ENCODE measurements at regions not wholly inside any gene's neighbourhood (a gene's known extent, or its start where the extent isn't known, plus 50 kb on each side); places are given as distances from the start of the nearest gene placed in this dataset.
"Not testable (repeated sequence)": the region's sequence is repeated elsewhere in the genome, so short reads cannot be mapped to it uniquely, and the experiment has no call there.

- no peak for DNase-seq (ENCODE audit: low read depth)
- no peak overlapping the region for H3K4me3 ChIP-seq (ENCODE audit: low read depth, low read length)
- TF ChIP-seq CTCF (IDR thresholded peaks at IDR 0.05; ENCODE audit: insufficient read depth, low read length) = no peak
Measured at GRCh38 chr4:54447304-54447703, 210.5 kb upstream of the KIT start.

GRCh38 chr4:54449999-54450398, 207.8 kb upstream of the KIT start:
- no peak for DNase-seq (ENCODE audit: low read depth)
- no peak for TF ChIP-seq CTCF (IDR thresholded peaks at IDR 0.05; ENCODE audit: insufficient read depth, low read length)
- no peak overlapping the region for H3K4me3 ChIP-seq (ENCODE audit: low read depth, low read length)

- not testable (repeated sequence) for H3K4me3 ChIP-seq (ENCODE audit: low read depth, low read length); DNase-seq (ENCODE audit: low read depth)
Measured at GRCh38 chr4:54466960-54467359, 190.8 kb upstream of the KIT start.

- no peak overlapping the region for H3K4me3 ChIP-seq (ENCODE audit: low read depth, low read length)
- DNase-seq (ENCODE audit: low read depth) = no peak
- TF ChIP-seq CTCF (IDR thresholded peaks at IDR 0.05; ENCODE audit: insufficient read depth, low read length) = no peak
Measured at GRCh38 chr4:54473077-54473545, 184.6 kb upstream of the KIT start.

- no peak for TF ChIP-seq CTCF (IDR thresholded peaks at IDR 0.05; ENCODE audit: insufficient read depth, low read length)
- no peak for DNase-seq (ENCODE audit: low read depth)
- no peak overlapping the region for H3K4me3 ChIP-seq (ENCODE audit: low read depth, low read length)
Measured at GRCh38 chr4:54473798-54474197, 184.0 kb upstream of the KIT start.

GRCh38 chr4:54475546-54475945, 182.2 kb upstream of the KIT start:
- no peak for TF ChIP-seq CTCF (IDR thresholded peaks at IDR 0.05; ENCODE audit: insufficient read depth, low read length)
- DNase-seq (ENCODE audit: low read depth) = no peak
- H3K4me3 ChIP-seq (ENCODE audit: low read depth, low read length) = no peak overlapping the region

GRCh38 chr4:54482529-54483200, 175.1 kb upstream of the KIT start:
- no peak for TF ChIP-seq CTCF (IDR thresholded peaks at IDR 0.05; ENCODE audit: insufficient read depth, low read length)
- no peak overlapping the region for H3K4me3 ChIP-seq (ENCODE audit: low read depth, low read length)
- no peak for DNase-seq (ENCODE audit: low read depth)

All from fibroblast of the aortic adventitia (primary cell).